GM18517 (cell line): ENCODE measurements at regions not wholly inside any gene's neighbourhood (a gene's known extent, or its start where the extent isn't known, plus 50 kb on each side); places are given as distances from the start of the nearest gene placed in this dataset.
"Not testable (repeated sequence)": the region's sequence is repeated elsewhere in the genome, so short reads cannot be mapped to it uniquely, and the experiment has no call there.

Experiments used
- ATAC-seq: cut with Tn5 transposase; IDR thresholded peaks from one replicate; pipeline ENCODE4 v1.9.1; 2021; ENCODE audit warnings: mild to moderate bottlenecking, moderate library complexity; ENCODE audit not compliant: unreplicated experiment

- no peak for ATAC-seq
These were observed 84.7 kb downstream of the URB2 start for GRCh38 chr1:229710746-229711145.

- no peak for ATAC-seq
These were observed 88.3 kb downstream of the URB2 start for GRCh38 chr1:229714306-229714705.

GRCh38 chr1:229714964-229715603, 89.0 kb downstream of the URB2 start:
- peak; percentile 55 for ATAC-seq

GRCh38 chr1:229716069-229716468, 90.0 kb downstream of the URB2 start:
- ATAC-seq, result no peak

- no peak for ATAC-seq
These were observed 90.7 kb downstream of the URB2 start for GRCh38 chr1:229716704-229717103.

- no peak for ATAC-seq
These were observed 91.9 kb downstream of the URB2 start for GRCh38 chr1:229717786-229718576.

- no peak for ATAC-seq
These were observed 100.0 kb downstream of the URB2 start for GRCh38 chr1:229726061-229726460.

- ATAC-seq, result no peak
These were observed 103.9 kb downstream of the URB2 start for GRCh38 chr1:229729916-229730315.

- ATAC-seq, result no peak
These were observed 104.5 kb downstream of the URB2 start for GRCh38 chr1:229730573-229730972.

GRCh38 chr1:229732061-229732460, 106.0 kb downstream of the URB2 start:
- ATAC-seq, result no peak

GRCh38 chr1:229736376-229736775, 110.3 kb downstream of the URB2 start:
- no peak for ATAC-seq

- ATAC-seq, result not testable (repeated sequence)
These were observed 116.6 kb downstream of the URB2 start for GRCh38 chr1:229742614-229743013.

- ATAC-seq, result no peak
These were observed 123.9 kb downstream of the URB2 start for GRCh38 chr1:229749992-229750391.

GRCh38 chr1:229751610-229752009, 125.6 kb downstream of the URB2 start:
- ATAC-seq, result no peak

- ATAC-seq, result no peak
These were observed 126.6 kb downstream of the URB2 start for GRCh38 chr1:229752679-229753078.

GRCh38 chr1:229753764-229754551, 127.9 kb downstream of the URB2 start:
- ATAC-seq, result no peak

- ATAC-seq, result no peak
These were observed 130.6 kb downstream of the URB2 start for GRCh38 chr1:229756666-229757065.

GRCh38 chr1:229757226-229757625, 131.2 kb downstream of the URB2 start:
- ATAC-seq, result no peak

- no peak for ATAC-seq
These were observed 132.3 kb downstream of the URB2 start for GRCh38 chr1:229758101-229759036.

GRCh38 chr1:229759037-229759435, 133.0 kb downstream of the URB2 start:
- no peak for ATAC-seq

- no peak for ATAC-seq
These were observed 133.5 kb downstream of the URB2 start for GRCh38 chr1:229759586-229759985.
